ENCODE measurements at regions not wholly inside any gene's neighbourhood (a gene's known extent, or its start where the extent isn't known, plus 50 kb on each side); places are given as distances from the start of the nearest gene placed in this dataset.

- H3K4ac ChIP-seq (ENCODE audit: low read depth, low read length) = no peak overlapping the region
- Mint-ChIP-seq H3K4me3 (no peak overlapping the region), H3K9me3 (no peaks in the 10 kb centered on the region; a peak in 1 of 5 replicates), H3K27ac (no peak overlapping the region), H3K36me3 (ENCODE audit: insufficient read depth in 1 of 3, low read depth in 3 of 3) (no peaks in the 10 kb centered on the region), H3K27me3 (ENCODE audit: low read depth) (no peaks in the 10 kb centered on the region), H3K4me1 (peaks cover 18 to 25% of the 10 kb centered on the region in 2 experiments)
- H3K56ac ChIP-seq (ENCODE audit: insufficient read length, low read depth, low read length) = no peak overlapping the region
- no peak overlapping the region for H4K91ac ChIP-seq (ENCODE audit: insufficient read length, low read depth, low read length)
- H3K4me1 ChIP-seq (ENCODE audit: insufficient read depth, low read length) = peaks cover 3% of the 10 kb centered on the region; the same call in 1 of the 2 replicates
- H2AK5ac ChIP-seq (ENCODE audit: insufficient read length, low read length) = no peak overlapping the region
- H3K9ac ChIP-seq (ENCODE audit: extremely low read depth, insufficient read length, low read length) = no peak overlapping the region
- no peak overlapping the region for H3K23ac ChIP-seq (ENCODE audit: insufficient read length, low read depth, low read length)
- H3K27me3 ChIP-seq (ENCODE audit: insufficient read depth, low read length) = no peaks in the 10 kb centered on the region
- H3K9me3 ChIP-seq (ENCODE audit: control insufficient read depth, low read depth, low read length) = no peaks in the 10 kb centered on the region
- no peak overlapping the region for H2AFZ ChIP-seq (ENCODE audit: low read length)
- no peak overlapping the region for H2BK5ac ChIP-seq (ENCODE audit: insufficient read length, low read length)
- no peak overlapping the region for H2BK20ac ChIP-seq (ENCODE audit: low read depth, low read length, poor library complexity, severe bottlenecking)
- no peaks in the 10 kb centered on the region for H3K79me2 ChIP-seq (ENCODE audit: insufficient read depth, low read length)
- no peak overlapping the region for H3K4me2 ChIP-seq (ENCODE audit: insufficient read depth, insufficient read length, low read length)
- no peak overlapping the region for H4K5ac ChIP-seq (ENCODE audit: insufficient read length, low read depth, low read length)
- H3K23me2 ChIP-seq (ENCODE audit: insufficient read length, low read depth, low read length, poor library complexity, severe bottlenecking) = no peaks in the 10 kb centered on the region
- H3K14ac ChIP-seq (ENCODE audit: insufficient read depth, low read length) = no peak overlapping the region
- H3K27ac ChIP-seq (ENCODE audit: insufficient read length, low read depth, low read length) = no peak overlapping the region
- H4K20me1 ChIP-seq (ENCODE audit: control insufficient read depth, insufficient read depth, insufficient read length) = no peaks in the 10 kb centered on the region
- no peaks in the 10 kb centered on the region for H3K79me1 ChIP-seq (ENCODE audit: insufficient read depth, low read depth, low read length, poor library complexity, severe bottlenecking)
- WGBS (ENCODE audit: extremely low coverage, insufficient read length, low lambda C conversion rate) = no CpG with 5 or more reads among the region's 5 CpGs
- no peak overlapping the region for H2BK120ac ChIP-seq (ENCODE audit: low read depth, low read length, poor library complexity, severe bottlenecking)
- H3T11ph ChIP-seq (ENCODE audit: low read length) = no peak overlapping the region
- H4K8ac ChIP-seq (replicated peaks; ENCODE audit: insufficient read length, low read depth, low read length) = no peak overlapping the region
- no peak overlapping the region for H3K18ac ChIP-seq (ENCODE audit: insufficient read length, low read depth, low read length)
- TF ChIP-seq CTCF (conservative IDR thresholded peaks at IDR 0.05) = no peak
- DNase-seq = no peak
- no peak overlapping the region for H2BK12ac ChIP-seq (ENCODE audit: insufficient read length, low read depth, low read length)
- H2BK15ac ChIP-seq (ENCODE audit: low read depth, low read length) = no peak overlapping the region
These were observed 622.1 kb downstream of the TLR4 start for GRCh38 chr9:118326326-118326725.

All from H9 (cell line).